HepG2 (cell line): ENCODE measurements at regions not wholly inside any gene's neighbourhood (a gene's known extent, or its start where the extent isn't known, plus 50 kb on each side); places are given as distances from the start of the nearest gene placed in this dataset.
A peak's percentile ranks its signal among the peaks of the same experiment; 100 is the strongest.

Experiments used
- BORCS8-MEF2B ChIP-seq: sonication (generic); formaldehyde crosslinking; IDR thresholded peaks from 2 replicates; pipeline ENCODE4 v1.8.0; 2022; ENCODE audit warnings: mild to moderate bottlenecking, missing genetic modification reagents
- CCDC6 ChIP-seq: sonication (generic); formaldehyde crosslinking; IDR thresholded peaks from 2 replicates; pipeline ENCODE4 v1.8.1; 2022; ENCODE audit warnings: mild to moderate bottlenecking, missing genetic modification reagents, moderate library complexity
- EED ChIP-seq: sonication (generic); formaldehyde crosslinking; IDR thresholded peaks from 2 replicates; pipeline ENCODE4 v1.5.0; 2020; ENCODE audit warnings: mild to moderate bottlenecking, missing genetic modification reagents
- GATAD2A ChIP-seq: IDR thresholded peaks from 2 replicates; pipeline ENCODE4 v1.6.1; 2016
- GLI4 ChIP-seq: sonication (generic); formaldehyde crosslinking; IDR thresholded peaks from 2 replicates; pipeline ENCODE4 v1.5.1; 2020; ENCODE audit warnings: missing genetic modification reagents, mild to moderate bottlenecking, moderate library complexity, borderline replicate concordance
- KLF16 ChIP-seq, 2 experiments: sonication (generic) in 1 of 2; formaldehyde crosslinking in 1 of 2; IDR thresholded peaks; 2 replicates each; pipeline versions ENCODE4 v1.6.1 to v1.8.0; 2016 to 2023; ENCODE audit warnings: missing genetic modification reagents in 2 of 2, missing compliant biosample characterization in 1 of 2
- MLXIP ChIP-seq: sonication (generic); formaldehyde crosslinking; IDR thresholded peaks from 2 replicates; pipeline ENCODE4 v1.9.0; 2021; ENCODE audit warnings: missing genetic modification reagents, borderline replicate concordance
- NR3C1 ChIP-seq: sonication (generic); formaldehyde crosslinking; IDR thresholded peaks from 2 replicates; pipeline ENCODE4 v1.4.0; 2020; ENCODE audit warnings: missing genetic modification reagents
- SAP130 ChIP-seq: IDR thresholded peaks from 2 replicates; pipeline ENCODE4 v1.6.1; 2016; ENCODE audit warnings: low read depth
- SNAPC2 ChIP-seq: sonication (generic); formaldehyde crosslinking; IDR thresholded peaks from 2 replicates; pipeline ENCODE4 v1.8.1; 2022; ENCODE audit warnings: mild to moderate bottlenecking, missing genetic modification reagents
- SNRNP70 ChIP-seq: fragments of 200-400 bp; formaldehyde crosslinking; IDR thresholded peaks from 2 replicates; pipeline ENCODE4 v1.6.1; 2017; ENCODE audit warnings: mild to moderate bottlenecking, low read depth, low read length, moderate library complexity
- SP4 ChIP-seq: sonication (generic); formaldehyde crosslinking; IDR thresholded peaks from 2 replicates; pipeline ENCODE4 v1.8.1; 2023; ENCODE audit warnings: mild to moderate bottlenecking, missing genetic modification reagents
- ZNF382 ChIP-seq: sonication (generic); formaldehyde crosslinking; IDR thresholded peaks from 2 replicates; pipeline ENCODE4 v1.5.0; 2020; ENCODE audit warnings: missing genetic modification reagents, mild to moderate bottlenecking, borderline replicate concordance
- ZNF850 ChIP-seq: sonication (generic); formaldehyde crosslinking; conservative IDR thresholded peaks from 2 replicates; pipeline ENCODE4 v1.9.0; 2021; ENCODE audit warnings: mild to moderate bottlenecking, missing genetic modification reagents
- ZSCAN22 ChIP-seq: sonication (generic); formaldehyde crosslinking; IDR thresholded peaks from 2 replicates; pipeline ENCODE4 v1.4.0; 2020; ENCODE audit warnings: mild to moderate bottlenecking, missing genetic modification reagents
- ZSCAN29 ChIP-seq: sonication (generic); formaldehyde crosslinking; conservative IDR thresholded peaks from 2 replicates; pipeline ENCODE4 v1.4.0; 2020; ENCODE audit warnings: mild to moderate bottlenecking, missing genetic modification reagents
- TF ChIP-seq, protein P1 (sequence below): sonication (generic); formaldehyde crosslinking; IDR thresholded peaks from 2 replicates; pipeline ENCODE4 v1.4.0; 2020; ENCODE audit warnings: missing genetic modification reagents
- TF ChIP-seq, protein P2 (sequence below): sonication (generic); formaldehyde crosslinking; IDR thresholded peaks from 2 replicates; pipeline ENCODE4 v1.5.0; 2020; ENCODE audit warnings: missing genetic modification reagents, mild to moderate bottlenecking, borderline replicate concordance
- TF ChIP-seq, protein P3 (sequence below): IDR thresholded peaks from 2 replicates; pipeline ENCODE4 v1.6.1; 2016; ENCODE audit warnings: low read depth, control low read depth

DNA sequence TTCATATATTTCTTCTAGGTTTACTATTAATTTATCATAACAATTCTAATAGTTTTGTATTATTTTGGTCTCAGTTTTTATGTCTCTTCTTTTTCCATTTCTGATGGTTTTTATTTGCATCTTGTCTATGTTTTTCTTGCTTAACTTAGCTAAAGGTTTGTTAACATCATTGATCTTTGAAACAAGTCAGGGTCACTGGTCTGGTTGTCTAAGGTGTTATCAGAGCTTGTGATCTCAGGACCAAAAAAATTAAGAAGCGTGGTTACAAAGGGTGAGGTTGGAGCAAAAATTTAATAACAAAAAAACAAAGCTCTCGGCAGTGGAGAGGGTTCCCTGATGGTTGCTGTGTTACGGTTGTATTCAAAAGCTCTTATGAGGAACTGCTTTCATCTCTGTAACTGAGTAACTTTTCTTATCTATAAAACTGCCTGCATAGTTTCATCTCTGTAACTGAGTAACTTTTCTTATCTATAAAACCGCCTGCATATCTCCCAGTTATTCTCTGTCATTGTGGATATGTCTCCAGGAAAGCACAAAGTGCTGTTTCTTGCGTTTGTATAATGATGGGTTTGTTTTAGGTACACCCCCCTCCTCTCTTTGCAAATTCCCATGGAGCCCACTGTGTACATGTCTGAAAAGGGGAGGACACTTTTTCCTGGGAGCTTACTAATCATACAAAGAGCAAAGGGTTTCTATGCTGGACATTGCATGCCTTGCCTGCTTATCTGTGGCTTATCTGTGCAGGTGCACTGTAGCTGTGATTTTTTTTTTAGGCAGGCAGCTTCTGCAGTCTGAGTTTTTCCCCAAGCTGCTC, 62.4 kb upstream of the UGT2B15 start (continued):
- TF ChIP-seq MLXIP (CRISPR knock-in tag) (no peak), ZNF850 (no peak), SAP130 (peak; percentile 87), SNRNP70 (no peak), GATAD2A (peak; percentile 92), BORCS8-MEF2B (CRISPR knock-in tag) (no peak), CCDC6 (CRISPR knock-in tag) (no peak), ZNF382 (CRISPR knock-in tag) (no peak), ZSCAN22 (no peak), EED (no peak), ZSCAN29 (CRISPR knock-in tag) (peak; percentile 83), GLI4 (CRISPR knock-in tag) (no peak), KLF16 (CRISPR knock-in tag; IDR thresholded peaks at IDR 0.05) (peak in 1 of 2 experiments; percentile 75; a peak in 1 of 4 replicates), NR3C1 (CRISPR knock-in tag) (no peak), SP4 (CRISPR knock-in tag) (no peak), SNAPC2 (CRISPR knock-in tag) (peak; percentile 30; the same call in 1 of the 2 replicates)
- TF ChIP-seq, protein P1, sequence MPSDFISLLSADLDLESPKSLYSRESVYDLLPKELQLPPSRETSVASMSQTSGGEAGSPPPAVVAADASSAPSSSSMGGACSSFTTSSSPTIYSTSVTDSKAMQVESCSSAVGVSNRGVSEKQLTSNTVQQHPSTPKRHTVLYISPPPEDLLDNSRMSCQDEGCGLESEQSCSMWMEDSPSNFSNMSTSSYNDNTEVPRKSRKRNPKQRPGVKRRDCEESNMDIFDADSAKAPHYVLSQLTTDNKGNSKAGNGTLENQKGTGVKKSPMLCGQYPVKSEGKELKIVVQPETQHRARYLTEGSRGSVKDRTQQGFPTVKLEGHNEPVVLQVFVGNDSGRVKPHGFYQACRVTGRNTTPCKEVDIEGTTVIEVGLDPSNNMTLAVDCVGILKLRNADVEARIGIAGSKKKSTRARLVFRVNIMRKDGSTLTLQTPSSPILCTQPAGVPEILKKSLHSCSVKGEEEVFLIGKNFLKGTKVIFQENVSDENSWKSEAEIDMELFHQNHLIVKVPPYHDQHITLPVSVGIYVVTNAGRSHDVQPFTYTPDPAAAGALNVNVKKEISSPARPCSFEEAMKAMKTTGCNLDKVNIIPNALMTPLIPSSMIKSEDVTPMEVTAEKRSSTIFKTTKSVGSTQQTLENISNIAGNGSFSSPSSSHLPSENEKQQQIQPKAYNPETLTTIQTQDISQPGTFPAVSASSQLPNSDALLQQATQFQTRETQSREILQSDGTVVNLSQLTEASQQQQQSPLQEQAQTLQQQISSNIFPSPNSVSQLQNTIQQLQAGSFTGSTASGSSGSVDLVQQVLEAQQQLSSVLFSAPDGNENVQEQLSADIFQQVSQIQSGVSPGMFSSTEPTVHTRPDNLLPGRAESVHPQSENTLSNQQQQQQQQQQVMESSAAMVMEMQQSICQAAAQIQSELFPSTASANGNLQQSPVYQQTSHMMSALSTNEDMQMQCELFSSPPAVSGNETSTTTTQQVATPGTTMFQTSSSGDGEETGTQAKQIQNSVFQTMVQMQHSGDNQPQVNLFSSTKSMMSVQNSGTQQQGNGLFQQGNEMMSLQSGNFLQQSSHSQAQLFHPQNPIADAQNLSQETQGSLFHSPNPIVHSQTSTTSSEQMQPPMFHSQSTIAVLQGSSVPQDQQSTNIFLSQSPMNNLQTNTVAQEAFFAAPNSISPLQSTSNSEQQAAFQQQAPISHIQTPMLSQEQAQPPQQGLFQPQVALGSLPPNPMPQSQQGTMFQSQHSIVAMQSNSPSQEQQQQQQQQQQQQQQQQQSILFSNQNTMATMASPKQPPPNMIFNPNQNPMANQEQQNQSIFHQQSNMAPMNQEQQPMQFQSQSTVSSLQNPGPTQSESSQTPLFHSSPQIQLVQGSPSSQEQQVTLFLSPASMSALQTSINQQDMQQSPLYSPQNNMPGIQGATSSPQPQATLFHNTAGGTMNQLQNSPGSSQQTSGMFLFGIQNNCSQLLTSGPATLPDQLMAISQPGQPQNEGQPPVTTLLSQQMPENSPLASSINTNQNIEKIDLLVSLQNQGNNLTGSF (CRISPR knock-in tag): no peak
- TF ChIP-seq, protein P2, sequence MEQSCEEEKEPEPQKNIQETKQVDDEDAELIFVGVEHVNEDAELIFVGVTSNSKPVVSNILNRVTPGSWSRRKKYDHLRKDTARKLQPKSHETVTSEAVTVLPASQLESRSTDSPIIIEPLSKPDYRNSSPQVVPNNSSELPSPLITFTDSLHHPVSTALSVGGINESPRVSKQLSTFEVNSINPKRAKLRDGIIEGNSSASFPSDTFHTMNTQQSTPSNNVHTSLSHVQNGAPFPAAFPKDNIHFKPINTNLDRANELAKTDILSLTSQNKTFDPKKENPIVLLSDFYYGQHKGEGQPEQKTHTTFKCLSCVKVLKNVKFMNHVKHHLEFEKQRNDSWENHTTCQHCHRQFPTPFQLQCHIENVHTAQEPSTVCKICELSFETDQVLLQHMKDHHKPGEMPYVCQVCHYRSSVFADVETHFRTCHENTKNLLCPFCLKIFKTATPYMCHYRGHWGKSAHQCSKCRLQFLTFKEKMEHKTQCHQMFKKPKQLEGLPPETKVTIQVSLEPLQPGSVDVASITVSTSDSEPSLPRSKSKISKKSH (CRISPR knock-in tag): no peak
- TF ChIP-seq, protein P3, sequence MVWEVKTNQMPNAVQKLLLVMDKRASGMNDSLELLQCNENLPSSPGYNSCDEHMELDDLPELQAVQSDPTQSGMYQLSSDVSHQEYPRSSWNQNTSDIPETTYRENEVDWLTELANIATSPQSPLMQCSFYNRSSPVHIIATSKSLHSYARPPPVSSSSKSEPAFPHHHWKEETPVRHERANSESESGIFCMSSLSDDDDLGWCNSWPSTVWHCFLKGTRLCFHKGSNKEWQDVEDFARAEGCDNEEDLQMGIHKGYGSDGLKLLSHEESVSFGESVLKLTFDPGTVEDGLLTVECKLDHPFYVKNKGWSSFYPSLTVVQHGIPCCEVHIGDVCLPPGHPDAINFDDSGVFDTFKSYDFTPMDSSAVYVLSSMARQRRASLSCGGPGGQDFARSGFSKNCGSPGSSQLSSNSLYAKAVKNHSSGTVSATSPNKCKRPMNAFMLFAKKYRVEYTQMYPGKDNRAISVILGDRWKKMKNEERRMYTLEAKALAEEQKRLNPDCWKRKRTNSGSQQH (CRISPR knock-in tag): no peak
